ENCODE measurements at regions not wholly inside any gene's neighbourhood (a gene's known extent, or its start where the extent isn't known, plus 50 kb on each side); places are given as distances from the start of the nearest gene placed in this dataset.

- Mint-ChIP-seq H3K4me3 (ENCODE audit: unreplicated experiment) (no peak overlapping the region), H3K36me3 (ENCODE audit: insufficient read depth, unreplicated experiment) (no peaks in the 10 kb centered on the region), H3K27me3 (ENCODE audit: insufficient read depth, unreplicated experiment) (no peaks in the 10 kb centered on the region), H3K9me3 (ENCODE audit: unreplicated experiment) (peaks cover 7% of the 10 kb centered on the region), H3K27ac (ENCODE audit: low read depth, unreplicated experiment) (no peak overlapping the region), H3K4me1 (ENCODE audit: insufficient read depth, unreplicated experiment) (no peaks in the 10 kb centered on the region)
- intact Hi-C loops (cut with micrococcal nuclease) = no loop called here
- no TSS peak for BruUV-seq (replicated peaks)
- CTCF ChIA-PET = no interaction called here
- TF ChIP-seq, protein P1, sequence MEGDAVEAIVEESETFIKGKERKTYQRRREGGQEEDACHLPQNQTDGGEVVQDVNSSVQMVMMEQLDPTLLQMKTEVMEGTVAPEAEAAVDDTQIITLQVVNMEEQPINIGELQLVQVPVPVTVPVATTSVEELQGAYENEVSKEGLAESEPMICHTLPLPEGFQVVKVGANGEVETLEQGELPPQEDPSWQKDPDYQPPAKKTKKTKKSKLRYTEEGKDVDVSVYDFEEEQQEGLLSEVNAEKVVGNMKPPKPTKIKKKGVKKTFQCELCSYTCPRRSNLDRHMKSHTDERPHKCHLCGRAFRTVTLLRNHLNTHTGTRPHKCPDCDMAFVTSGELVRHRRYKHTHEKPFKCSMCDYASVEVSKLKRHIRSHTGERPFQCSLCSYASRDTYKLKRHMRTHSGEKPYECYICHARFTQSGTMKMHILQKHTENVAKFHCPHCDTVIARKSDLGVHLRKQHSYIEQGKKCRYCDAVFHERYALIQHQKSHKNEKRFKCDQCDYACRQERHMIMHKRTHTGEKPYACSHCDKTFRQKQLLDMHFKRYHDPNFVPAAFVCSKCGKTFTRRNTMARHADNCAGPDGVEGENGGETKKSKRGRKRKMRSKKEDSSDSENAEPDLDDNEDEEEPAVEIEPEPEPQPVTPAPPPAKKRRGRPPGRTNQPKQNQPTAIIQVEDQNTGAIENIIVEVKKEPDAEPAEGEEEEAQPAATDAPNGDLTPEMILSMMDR (IDR thresholded peaks at IDR 0.05; ENCODE audit: unreplicated experiment) = no peak
- DNase-seq (ENCODE audit: unreplicated experiment) = no peak
- POLR2A ChIA-PET = no interaction called here
Measured at GRCh38 chr5:106028314-106028713, 1642.4 kb downstream of the EFNA5 start.

GRCh38 chr5:106020894-106021293, 1649.8 kb downstream of the EFNA5 start:
- Mint-ChIP-seq H3K27ac (ENCODE audit: low read depth, unreplicated experiment) (no peak overlapping the region), H3K27me3 (ENCODE audit: insufficient read depth, unreplicated experiment) (no peaks in the 10 kb centered on the region), H3K4me3 (ENCODE audit: unreplicated experiment) (no peak overlapping the region), H3K36me3 (ENCODE audit: insufficient read depth, unreplicated experiment) (no peaks in the 10 kb centered on the region), H3K4me1 (ENCODE audit: insufficient read depth, unreplicated experiment) (peaks cover 5% of the 10 kb centered on the region), H3K9me3 (ENCODE audit: unreplicated experiment) (peaks cover 9% of the 10 kb centered on the region)
- ChIA-PET POLR2A (interaction anchor here (0.7 kb wide), 1 partner anchor 25 kb away, joined by 3 read pairs; no protein-coding TSS in a partner anchor), CTCF (no interaction called here)
- peak; percentile 14 for DNase-seq (ENCODE audit: unreplicated experiment)
- TF ChIP-seq, protein P1 (IDR thresholded peaks at IDR 0.05; ENCODE audit: unreplicated experiment) = no peak
- intact Hi-C loops (cut with micrococcal nuclease) = no loop called here
- no TSS peak for BruUV-seq (replicated peaks)

GRCh38 chr5:106019261-106019660, 1651.5 kb downstream of the EFNA5 start:
- no peaks in the 10 kb centered on the region for H3K27me3 Mint-ChIP-seq (ENCODE audit: insufficient read depth, unreplicated experiment)
- peaks cover 9% of the 10 kb centered on the region for H3K9me3 Mint-ChIP-seq (ENCODE audit: unreplicated experiment)
- POLR2A ChIA-PET = no interaction called here
- no TSS peak for BruUV-seq (replicated peaks)
- no peaks in the 10 kb centered on the region for H3K36me3 Mint-ChIP-seq (ENCODE audit: insufficient read depth, unreplicated experiment)
- H3K27ac Mint-ChIP-seq (ENCODE audit: low read depth, unreplicated experiment) = no peak overlapping the region
- H3K4me3 Mint-ChIP-seq (ENCODE audit: unreplicated experiment) = no peak overlapping the region
- intact Hi-C loops (cut with micrococcal nuclease) = no loop called here
- CTCF ChIA-PET = no interaction called here
- peak; percentile 47 for DNase-seq (ENCODE audit: unreplicated experiment)
- peaks cover 5% of the 10 kb centered on the region for H3K4me1 Mint-ChIP-seq (ENCODE audit: insufficient read depth, unreplicated experiment)
- TF ChIP-seq, protein P1 (IDR thresholded peaks at IDR 0.05; ENCODE audit: unreplicated experiment) = no peak

DNA sequence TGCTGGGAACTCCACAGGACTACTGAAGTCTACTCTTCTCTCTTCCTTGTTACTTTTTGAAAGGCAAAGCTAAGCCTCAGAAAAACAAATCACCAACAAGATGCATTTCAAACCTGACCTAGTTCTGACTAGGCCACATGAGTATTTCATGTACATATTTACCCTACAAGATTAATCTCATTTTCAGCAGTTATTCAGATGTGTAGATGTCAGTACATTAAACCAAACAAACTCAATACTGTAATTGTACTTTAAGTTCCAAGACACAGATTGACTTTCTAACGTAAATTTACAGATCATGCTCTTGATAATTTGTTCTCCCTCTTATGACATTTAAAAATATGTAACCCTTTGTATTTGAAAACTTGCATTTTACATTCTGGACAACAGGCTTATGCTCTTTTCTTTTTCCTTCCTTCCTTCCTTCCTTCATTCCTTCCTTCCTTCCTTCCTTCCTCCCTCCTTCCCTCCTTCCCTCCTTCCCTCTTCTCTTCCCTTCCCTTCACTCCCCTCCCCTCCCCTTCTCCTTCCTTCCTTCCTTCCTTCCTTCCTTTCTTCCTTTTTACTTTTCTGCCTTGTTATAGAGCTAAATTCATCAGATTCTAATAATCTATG, 1653.4 kb downstream of the EFNA5 start:
- BruUV-seq (replicated peaks) = no TSS peak
- Mint-ChIP-seq H3K9me3 (ENCODE audit: unreplicated experiment) (peaks cover 9% of the 10 kb centered on the region), H3K27ac (ENCODE audit: low read depth, unreplicated experiment) (no peak overlapping the region), H3K4me3 (ENCODE audit: unreplicated experiment) (no peak overlapping the region), H3K27me3 (ENCODE audit: insufficient read depth, unreplicated experiment) (no peaks in the 10 kb centered on the region), H3K4me1 (ENCODE audit: insufficient read depth, unreplicated experiment) (peaks cover 5% of the 10 kb centered on the region), H3K36me3 (ENCODE audit: insufficient read depth, unreplicated experiment) (no peaks in the 10 kb centered on the region)
- no peak for DNase-seq (ENCODE audit: unreplicated experiment)
- TF ChIP-seq, protein P1 (IDR thresholded peaks at IDR 0.05; ENCODE audit: unreplicated experiment) = no peak
- POLR2A ChIA-PET = no interaction called here
- intact Hi-C loops (cut with micrococcal nuclease) = no loop called here
- CTCF ChIA-PET = interaction anchor here (0.7 kb wide), 2 partner anchors 94 to 162 kb away, joined by 3 to 7 read pairs; no protein-coding TSS in a partner anchor

Measured in MCF 10A (cell line).